Erythroblast (primary cell): ENCODE measurements at regions not wholly inside any gene's neighbourhood (a gene's known extent, or its start where the extent isn't known, plus 50 kb on each side); places are given as distances from the start of the nearest gene placed in this dataset.

Experiments used
- GATA1 ChIP-seq: IDR thresholded peaks from 2 replicates; pipeline ENCODE4 v1.6.1; 2011; ENCODE audit warnings: low read depth, mild to moderate bottlenecking, control low read depth, low read length, moderate library complexity
- POLR2A ChIP-seq: IDR thresholded peaks from 2 replicates; pipeline ENCODE4 v1.6.1; 2011; ENCODE audit warnings: mild to moderate bottlenecking, low read length

GRCh38 chr2:196278491-196278911 lies 107.1 kb upstream of the STK17B start:
- TF ChIP-seq POLR2A (no peak), GATA1 (no peak)
